KMS-11 (cell line): ENCODE measurements at regions not wholly inside any gene's neighbourhood (a gene's known extent, or its start where the extent isn't known, plus 50 kb on each side); places are given as distances from the start of the nearest gene placed in this dataset.

Experiments
- H2AFZ ChIP-seq: fragments of 200-600 bp; sonication (generic); 2 replicates; pipeline ENCODE4 v1.6.1; 2016; ENCODE audit warnings: antibody characterized with exemption, mixed run types, low read depth
- H3K27ac ChIP-seq: fragments of 200-600 bp; sonication (generic); 2 replicates; pipeline ENCODE4 v1.6.1; 2016; ENCODE audit warnings: mild to moderate bottlenecking, mixed run types
- H3K27me3 ChIP-seq: fragments of 200-600 bp; sonication (generic); 2 replicates; pipeline ENCODE4 v1.6.1; 2017; ENCODE audit warnings: mild to moderate bottlenecking, low read depth, mixed run types, moderate library complexity; ENCODE audit not compliant: insufficient read depth
- H3K36me3 ChIP-seq: fragments of 200-600 bp; sonication (generic); 2 replicates; pipeline ENCODE4 v1.6.1; 2017; ENCODE audit warnings: mild to moderate bottlenecking, mixed run types; ENCODE audit not compliant: insufficient read depth
- H3K4me1 ChIP-seq: fragments of 200-600 bp; sonication (generic); 2 replicates; pipeline ENCODE4 v1.6.1; 2016; ENCODE audit warnings: mild to moderate bottlenecking, low read depth, mixed run types; ENCODE audit not compliant: poor library complexity, severe bottlenecking
- H3K4me2 ChIP-seq: fragments of 200-600 bp; sonication (generic); 2 replicates; pipeline ENCODE4 v1.7.0; 2016; ENCODE audit warnings: mild to moderate bottlenecking, mixed run types
- H3K4me3 ChIP-seq: fragments of 200-600 bp; sonication (generic); IDR thresholded peaks from 2 replicates; pipeline ENCODE4 v1.6.1; 2017; ENCODE audit warnings: low read depth, low read length, mixed read lengths; ENCODE audit not compliant: insufficient read depth
- H3K79me2 ChIP-seq: fragments of 200-600 bp; sonication (generic); 2 replicates; pipeline ENCODE4 v1.6.1; 2016; ENCODE audit warnings: low read depth, mixed run types; ENCODE audit not compliant: insufficient read depth
- H3K9ac ChIP-seq: fragments of 200-600 bp; sonication (generic); 2 replicates; pipeline ENCODE4 v1.6.1; 2016; ENCODE audit warnings: mild to moderate bottlenecking, mixed run types
- H4K20me1 ChIP-seq: fragments of 200-600 bp; sonication (generic); 2 replicates; pipeline ENCODE4 v1.6.1; 2016; ENCODE audit warnings: mild to moderate bottlenecking, mixed run types; ENCODE audit not compliant: insufficient read depth
- CTCF ChIP-seq: fragments of 200-600 bp; sonication (generic); conservative IDR thresholded peaks from 2 replicates; pipeline ENCODE4 v1.6.1; 2017; ENCODE audit warnings: low read depth, mild to moderate bottlenecking, antibody characterized with exemption, low read length, moderate library complexity, mixed read lengths

GRCh38 chr2:122357998-122358397 is 602.5 kb downstream of the TSN start:
- H3K4me1 ChIP-seq: no peaks in the 10 kb centered on the region
- H3K27ac ChIP-seq: no peak overlapping the region
- H3K79me2 ChIP-seq: no peaks in the 10 kb centered on the region
- no peak for TF ChIP-seq CTCF
- no peak overlapping the region for H3K4me3 ChIP-seq
- H3K9ac ChIP-seq: no peak overlapping the region
- no peaks in the 10 kb centered on the region for H3K27me3 ChIP-seq
- H3K36me3 ChIP-seq: no peaks in the 10 kb centered on the region
- no peak overlapping the region for H2AFZ ChIP-seq
- no peaks in the 10 kb centered on the region for H4K20me1 ChIP-seq
- H3K4me2 ChIP-seq: no peak overlapping the region

DNA sequence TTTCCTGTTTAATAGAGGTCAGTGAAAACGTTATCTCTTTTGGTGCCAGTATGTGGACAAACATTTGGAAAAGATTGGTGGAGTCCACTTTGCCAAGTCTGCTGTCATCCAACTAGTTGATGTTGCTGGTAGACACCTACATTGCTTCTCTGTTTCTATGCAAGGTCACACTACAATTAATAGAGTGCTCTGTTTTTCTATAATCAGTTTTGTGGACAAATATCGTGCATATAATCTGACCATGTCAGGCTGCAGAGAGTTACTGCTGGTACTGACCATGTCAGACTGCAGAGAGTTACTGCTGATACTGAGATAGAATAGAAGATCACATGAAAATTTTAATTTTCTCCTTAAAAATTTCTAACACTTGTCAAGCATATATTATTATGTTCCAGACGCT is 603.3 kb downstream of the TSN start:
- H3K9ac ChIP-seq: no peak overlapping the region
- H3K4me3 ChIP-seq: no peak overlapping the region
- H4K20me1 ChIP-seq: no peaks in the 10 kb centered on the region
- no peaks in the 10 kb centered on the region for H3K36me3 ChIP-seq
- H2AFZ ChIP-seq: no peak overlapping the region
- H3K27me3 ChIP-seq: no peaks in the 10 kb centered on the region
- H3K79me2 ChIP-seq: no peaks in the 10 kb centered on the region
- H3K4me2 ChIP-seq: no peak overlapping the region
- TF ChIP-seq CTCF: no peak
- no peaks in the 10 kb centered on the region for H3K4me1 ChIP-seq
- no peak overlapping the region for H3K27ac ChIP-seq

DNA sequence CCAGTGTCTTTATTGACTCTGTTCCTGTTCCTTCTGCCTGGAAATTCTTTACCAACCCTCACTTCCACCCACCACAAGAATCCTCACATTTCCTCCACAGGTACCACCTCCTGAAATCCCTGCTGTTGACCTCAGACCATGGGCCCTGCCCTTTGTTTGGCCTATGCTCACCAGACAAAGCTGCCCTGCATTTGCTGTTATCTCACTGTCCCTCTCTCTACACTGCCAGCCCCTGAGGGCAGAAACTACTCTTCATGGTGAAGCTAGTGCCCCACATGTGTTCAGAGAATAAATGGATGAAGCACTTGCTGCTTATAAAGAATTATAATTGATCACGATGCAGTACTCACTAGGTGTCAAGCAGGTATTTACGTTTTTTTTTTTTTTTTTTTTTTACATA is 608.4 kb downstream of the TSN start:
- H2AFZ ChIP-seq: no peak overlapping the region
- H3K4me1 ChIP-seq: no peaks in the 10 kb centered on the region
- no peaks in the 10 kb centered on the region for H3K79me2 ChIP-seq
- no peaks in the 10 kb centered on the region for H3K36me3 ChIP-seq
- no peak overlapping the region for H3K9ac ChIP-seq
- no peak for TF ChIP-seq CTCF
- no peak overlapping the region for H3K27ac ChIP-seq
- H3K27me3 ChIP-seq: no peaks in the 10 kb centered on the region
- H3K4me2 ChIP-seq: no peak overlapping the region
- no peaks in the 10 kb centered on the region for H4K20me1 ChIP-seq
- no peak overlapping the region for H3K4me3 ChIP-seq

DNA sequence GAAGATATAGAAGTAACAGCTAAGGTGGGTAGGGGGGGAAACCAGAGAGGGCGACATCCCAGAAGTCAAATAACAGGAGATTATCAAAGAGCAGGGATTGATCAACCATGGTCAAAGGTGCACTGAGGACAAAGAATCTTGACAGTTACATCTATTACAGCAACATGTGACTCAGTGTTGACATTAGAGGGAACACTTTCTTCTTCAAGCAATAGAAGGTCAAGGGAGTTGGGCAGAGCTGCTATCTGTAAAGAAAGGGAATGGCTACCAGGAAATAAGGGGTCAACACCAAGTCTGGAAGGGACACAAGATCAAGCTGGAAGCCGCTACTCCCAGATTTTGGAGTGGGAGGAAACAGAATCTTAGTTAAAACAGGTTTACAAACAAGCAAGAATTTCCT is 611.0 kb downstream of the TSN start:
- Histone ChIP-seq H3K79me2 (no peaks in the 10 kb centered on the region), H3K36me3 (no peaks in the 10 kb centered on the region), H3K27ac (no peak overlapping the region), H3K4me3 (no peak overlapping the region), H3K9ac (no peak overlapping the region), H2AFZ (no peak overlapping the region), H3K4me2 (no peak overlapping the region), H3K27me3 (no peaks in the 10 kb centered on the region), H3K4me1 (no peaks in the 10 kb centered on the region), H4K20me1 (no peaks in the 10 kb centered on the region)
- no peak for TF ChIP-seq CTCF
